Umbilical cord (tissue), 1 donor: ENCODE measurements at regions not wholly inside any gene's neighbourhood (a gene's known extent, or its start where the extent isn't known, plus 50 kb on each side); places are given as distances from the start of the nearest gene placed in this dataset.
A peak's percentile ranks its signal among the peaks of the same experiment; 100 is the strongest.
"Not testable (repeated sequence)": the region's sequence is repeated elsewhere in the genome, so short reads cannot be mapped to it uniquely, and the experiment has no call there.

Source experiments
- DNase-seq: peaks from one replicate; pipeline ENCODE4 v3.0.0-alpha.2; 2015; ENCODE audit warnings: low spot score

DNA sequence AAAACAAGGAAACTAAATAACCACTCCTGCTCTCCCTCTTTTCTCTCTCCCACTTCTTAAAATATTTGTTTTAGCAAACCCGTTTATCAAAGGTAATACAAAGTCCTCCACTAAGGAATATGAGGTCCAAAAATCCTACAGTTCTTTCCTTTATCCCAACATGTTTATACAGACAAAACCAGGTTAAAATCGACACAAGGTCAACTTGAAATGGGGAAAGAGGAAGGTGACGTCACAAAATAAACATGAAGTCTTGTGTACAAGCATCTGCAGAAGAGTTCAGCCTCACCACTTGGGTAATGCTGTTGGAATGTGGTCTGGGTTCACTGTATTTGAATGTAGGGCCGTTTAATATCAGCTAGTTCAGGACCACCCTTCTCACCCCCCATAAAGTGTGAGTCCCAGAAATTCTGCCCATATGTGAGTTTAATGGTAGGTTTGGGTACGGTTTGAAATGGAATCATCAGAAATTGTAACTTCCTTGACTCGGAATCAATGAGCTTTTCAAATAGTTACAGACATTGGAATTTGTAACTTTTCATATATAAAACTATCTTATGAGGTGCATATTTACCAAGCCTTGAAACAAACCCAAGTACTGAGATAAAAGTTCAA, 120.0 kb upstream of the SLC38A2 start:
- peak; percentile 50 for DNase-seq

DNA sequence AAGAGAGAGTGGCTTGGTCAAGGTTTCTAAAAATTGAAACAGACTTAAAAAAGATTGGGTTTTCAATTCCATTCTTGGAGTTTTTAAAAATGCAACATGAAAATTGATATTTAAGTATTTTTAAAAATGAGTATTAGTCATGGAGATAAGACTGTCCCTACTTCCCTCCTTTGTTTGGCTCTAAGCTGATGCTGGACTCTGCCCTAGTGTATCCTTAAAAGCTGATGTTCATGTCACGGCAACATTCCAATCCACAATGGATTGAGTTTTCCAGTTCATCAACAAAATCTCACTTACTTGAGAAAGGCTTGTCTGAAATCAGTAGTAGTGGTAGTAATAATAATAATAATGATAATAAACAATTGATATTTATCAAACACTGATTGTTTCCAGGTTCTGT, 119.0 kb upstream of the SLC38A2 start:
- DNase-seq: no peak

DNA sequence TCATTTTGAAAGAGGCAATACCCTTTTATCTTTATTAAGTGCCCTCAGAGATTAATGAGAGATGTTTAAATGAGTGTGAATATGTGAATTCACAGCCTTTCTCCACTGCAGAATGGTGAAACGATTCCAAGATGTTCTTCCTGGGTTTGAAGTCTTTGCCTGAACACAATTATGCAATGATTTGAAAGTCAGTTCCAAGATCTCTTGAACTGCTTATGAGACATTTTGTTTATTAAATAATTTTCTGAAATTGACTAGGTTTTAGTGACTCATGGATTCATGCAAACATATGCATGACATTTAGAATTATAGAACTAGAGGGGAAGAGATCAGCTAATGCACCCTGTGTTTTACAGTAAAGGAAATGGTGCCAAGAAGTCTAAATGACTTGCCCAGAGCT, 118.1 kb upstream of the SLC38A2 start:
- peak; percentile 43 for DNase-seq

DNA sequence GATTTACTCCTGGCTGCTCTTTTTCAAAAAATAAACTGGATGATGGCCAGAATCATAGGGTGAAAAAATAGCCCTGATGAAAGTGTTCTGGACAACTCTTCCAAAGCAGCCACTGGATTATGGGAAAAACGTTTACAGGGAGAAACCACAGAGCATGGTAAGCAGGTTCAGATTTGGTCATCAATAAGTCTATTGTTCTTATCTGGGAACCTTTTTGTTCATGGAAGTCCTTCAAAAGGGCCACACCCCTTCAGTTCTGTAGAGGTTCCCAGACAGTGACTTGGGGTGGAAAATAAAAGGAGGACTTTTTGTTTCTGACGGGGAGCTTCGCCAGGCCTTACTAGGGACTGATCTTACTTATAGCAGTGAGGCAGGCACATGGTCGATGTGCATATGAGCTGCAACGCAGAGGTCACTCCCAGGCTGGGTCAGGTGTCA, 117.4 kb upstream of the SLC38A2 start:
- no peak for DNase-seq

DNA sequence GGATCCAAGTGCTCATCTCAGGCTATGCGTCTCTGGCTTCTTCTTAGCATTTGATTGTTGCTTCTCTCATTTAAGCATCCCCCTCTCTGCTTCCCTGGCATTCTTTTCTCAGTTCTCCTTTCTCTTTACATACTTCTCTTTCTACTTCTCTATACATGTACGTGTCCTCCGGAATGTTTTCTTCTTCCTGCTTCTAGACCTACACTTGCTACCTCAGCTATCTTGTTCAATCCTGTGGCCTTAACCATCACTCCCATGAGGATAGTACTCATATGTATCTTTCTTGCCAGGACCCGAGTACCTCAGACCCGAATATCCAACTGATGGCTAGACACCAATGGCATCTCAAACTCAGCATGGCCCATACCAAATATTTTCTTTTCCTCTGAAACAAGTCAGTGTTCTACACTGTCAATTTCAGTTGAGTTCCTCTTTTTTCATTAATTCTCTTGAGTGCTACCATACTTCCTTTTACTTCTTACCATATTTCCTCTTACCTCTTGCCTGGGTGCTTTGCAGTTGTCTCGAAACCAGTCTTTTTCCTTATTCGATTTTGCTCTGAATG, 115.1 kb upstream of the SLC38A2 start:
- peak; percentile 7 for DNase-seq

DNA sequence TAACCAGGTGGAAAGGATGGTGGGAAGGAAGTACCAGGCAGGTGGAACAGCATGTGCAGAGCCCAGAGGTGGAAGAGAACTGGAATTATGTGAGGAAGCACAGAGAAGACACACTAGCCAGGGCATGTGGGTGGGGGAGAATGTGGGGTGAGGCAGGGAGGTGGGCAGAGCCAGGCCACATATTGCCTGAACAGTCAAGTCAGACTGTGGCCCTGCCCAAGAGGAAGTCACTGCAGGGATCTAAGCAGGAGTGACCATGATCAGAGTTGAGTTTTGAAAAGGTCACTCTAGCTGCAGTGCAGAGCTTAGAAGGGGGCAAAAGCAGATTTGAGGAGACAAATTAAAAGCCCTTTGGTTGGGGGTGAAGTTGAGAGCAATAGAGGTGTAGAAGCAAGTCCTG, 114.0 kb upstream of the SLC38A2 start:
- no peak for DNase-seq

DNA sequence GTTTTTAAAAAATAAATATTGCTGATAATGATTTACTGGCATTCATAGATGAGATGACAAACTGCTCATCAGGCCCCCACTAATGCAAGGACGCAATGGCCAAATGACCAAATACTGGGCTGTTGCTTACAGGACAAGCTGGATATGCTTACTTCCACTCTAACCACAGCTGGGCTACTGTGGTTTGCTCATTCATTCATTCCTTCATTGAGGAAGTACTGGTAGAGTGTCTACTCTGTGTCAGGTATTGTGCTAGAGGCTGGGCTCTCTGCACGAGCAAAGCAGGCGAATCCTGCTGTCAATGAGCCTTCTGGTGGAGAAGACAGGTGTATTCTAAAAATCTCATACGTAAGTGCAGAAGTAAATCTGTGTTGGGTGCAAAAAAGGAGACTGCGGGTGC, 113.3 kb upstream of the SLC38A2 start:
- no peak for DNase-seq

DNA sequence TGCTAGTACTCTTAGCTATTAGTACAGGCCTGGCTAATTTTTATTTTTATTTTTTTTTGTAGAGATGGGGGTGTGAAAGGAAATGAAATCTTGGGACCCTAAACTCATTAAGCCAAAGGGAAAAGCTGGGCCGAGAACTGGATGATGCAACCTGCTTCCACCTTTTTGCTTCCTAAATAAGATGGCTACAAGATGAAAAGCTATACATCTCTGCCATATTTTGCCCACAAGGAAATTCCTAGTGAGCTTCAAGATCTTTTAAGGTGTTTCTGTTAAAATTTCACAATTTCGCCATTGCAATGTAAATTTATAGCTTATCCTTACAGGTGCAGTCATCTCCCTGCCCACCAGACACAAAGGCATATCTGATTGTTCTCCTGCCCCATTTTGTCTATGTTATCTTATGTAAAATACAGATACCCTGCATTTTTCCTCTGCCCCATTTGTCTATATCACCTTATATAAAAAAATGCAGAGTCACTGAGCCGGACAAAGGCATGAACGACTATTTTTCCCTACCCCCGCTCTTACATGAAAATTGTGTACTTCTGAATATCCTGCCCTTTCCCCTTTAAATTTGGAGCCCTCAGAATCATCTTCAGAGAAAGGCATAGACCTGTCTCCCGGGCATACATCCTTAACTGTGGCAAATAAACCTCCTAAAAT, 112.0 kb upstream of the SLC38A2 start:
- DNase-seq: no peak

DNA sequence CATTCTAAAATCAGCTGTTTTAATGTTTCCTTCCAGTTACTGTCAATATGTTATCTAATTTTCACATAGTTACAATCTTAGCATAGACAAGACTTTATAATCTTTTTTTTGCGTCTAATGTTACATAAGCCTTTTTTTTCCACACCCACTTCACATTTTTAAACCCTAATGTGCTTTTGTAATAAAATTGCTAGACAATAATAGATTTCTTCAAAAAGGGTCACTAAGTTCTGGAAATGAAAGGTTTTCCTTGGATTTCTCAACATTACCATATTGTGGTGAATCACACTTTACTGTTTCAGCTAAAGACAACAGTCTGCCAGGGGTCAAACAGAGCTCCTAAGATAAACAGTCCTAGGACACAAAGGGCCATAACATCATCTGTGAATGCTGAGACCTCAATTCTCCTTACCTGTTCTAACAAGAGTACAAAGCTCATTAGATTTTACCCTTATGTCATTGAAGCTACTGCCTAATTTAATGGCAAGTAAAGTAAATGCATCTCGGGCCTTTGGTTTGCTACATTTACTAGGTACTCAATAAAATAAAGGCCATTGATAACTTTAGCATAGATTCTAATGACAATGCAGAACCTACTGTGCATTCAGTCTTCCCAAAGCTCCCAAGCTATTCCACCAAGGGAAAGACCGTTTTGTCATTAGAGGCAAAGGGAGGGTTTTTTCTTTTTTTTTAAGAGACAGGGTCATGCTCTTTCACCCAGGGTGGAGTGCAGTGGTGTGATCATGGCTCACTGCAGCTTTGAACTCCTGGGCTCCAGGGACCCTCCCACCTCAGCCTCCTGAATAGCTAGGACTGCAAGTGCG, 111.2 kb upstream of the SLC38A2 start:
- DNase-seq: peak; percentile 30

DNA sequence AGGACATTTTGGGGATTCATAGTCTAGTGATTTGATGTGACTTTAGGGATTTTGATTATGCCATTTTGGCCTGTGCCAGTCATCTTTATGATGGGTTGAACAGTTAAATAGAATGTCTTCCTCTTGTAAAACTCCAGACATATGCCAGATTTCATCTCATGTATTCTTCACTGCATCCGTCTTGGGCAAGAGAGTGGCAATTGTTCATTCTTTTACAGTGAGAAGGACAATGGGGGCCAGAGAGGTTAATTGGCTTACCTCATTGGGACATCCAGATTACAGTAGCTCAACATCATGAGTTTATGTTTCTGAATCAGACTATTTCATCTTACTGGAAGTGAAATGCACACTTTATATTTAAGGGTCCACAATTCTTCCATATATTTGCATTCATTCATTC, 108.2 kb upstream of the SLC38A2 start:
- DNase-seq: no peak

DNA sequence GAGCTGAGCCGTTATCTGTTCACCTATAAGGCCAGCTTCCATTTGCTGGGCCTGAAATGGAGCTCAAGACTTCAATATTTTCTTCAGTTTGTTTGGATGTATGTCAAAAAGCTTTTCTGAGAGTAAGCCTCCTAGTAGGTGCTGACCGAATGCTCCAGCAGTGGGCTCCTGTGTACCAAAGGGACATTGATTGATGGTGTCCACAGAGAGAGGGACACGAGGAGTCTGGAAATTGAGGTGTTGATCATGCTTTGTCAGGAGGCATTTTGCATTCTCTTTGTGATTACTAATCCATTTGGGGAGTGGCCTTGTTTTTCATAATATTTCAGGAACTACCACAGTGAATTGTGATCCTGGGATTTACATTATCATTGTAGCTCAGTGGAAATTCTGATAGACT, 107.7 kb upstream of the SLC38A2 start:
- DNase-seq: no peak

DNA sequence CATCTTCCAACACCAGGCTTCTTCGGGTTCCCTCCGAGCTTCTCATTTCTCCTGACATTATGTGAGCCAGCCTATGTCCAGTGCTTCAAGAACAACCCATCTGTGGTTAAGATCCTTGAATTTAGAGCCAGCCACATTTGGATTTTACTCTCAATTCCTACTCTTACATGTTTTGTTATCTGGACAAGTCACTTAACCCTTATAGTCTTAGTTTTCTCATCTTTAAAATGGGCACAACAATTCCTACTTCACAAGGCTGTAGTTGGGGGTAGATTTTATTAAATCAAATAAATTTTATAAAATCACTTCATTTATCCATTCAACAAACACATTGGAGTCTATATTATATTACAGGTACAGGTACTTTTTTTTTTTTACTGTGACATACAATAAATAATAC, 105.5 kb upstream of the SLC38A2 start:
- DNase-seq: no peak

DNA sequence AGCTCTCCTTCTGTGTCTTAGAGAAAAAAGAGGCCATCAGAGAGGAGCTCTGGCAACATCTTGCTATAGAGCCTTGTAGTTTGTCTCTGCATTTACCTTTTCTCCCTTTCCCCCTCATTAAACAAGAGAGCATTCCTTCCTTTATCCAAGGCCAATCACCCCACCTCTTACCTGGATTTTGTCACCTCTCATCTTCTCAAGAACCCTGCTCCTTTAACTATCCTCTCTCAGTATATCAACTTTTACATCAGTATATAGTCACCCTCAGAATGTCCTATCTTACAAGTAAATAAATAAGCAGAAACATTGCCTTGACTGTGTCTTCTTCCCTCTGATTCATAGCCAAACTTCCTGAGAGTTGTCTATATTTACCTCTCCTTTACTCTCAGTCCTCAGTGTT, 105.0 kb upstream of the SLC38A2 start:
- DNase-seq: no peak

DNA sequence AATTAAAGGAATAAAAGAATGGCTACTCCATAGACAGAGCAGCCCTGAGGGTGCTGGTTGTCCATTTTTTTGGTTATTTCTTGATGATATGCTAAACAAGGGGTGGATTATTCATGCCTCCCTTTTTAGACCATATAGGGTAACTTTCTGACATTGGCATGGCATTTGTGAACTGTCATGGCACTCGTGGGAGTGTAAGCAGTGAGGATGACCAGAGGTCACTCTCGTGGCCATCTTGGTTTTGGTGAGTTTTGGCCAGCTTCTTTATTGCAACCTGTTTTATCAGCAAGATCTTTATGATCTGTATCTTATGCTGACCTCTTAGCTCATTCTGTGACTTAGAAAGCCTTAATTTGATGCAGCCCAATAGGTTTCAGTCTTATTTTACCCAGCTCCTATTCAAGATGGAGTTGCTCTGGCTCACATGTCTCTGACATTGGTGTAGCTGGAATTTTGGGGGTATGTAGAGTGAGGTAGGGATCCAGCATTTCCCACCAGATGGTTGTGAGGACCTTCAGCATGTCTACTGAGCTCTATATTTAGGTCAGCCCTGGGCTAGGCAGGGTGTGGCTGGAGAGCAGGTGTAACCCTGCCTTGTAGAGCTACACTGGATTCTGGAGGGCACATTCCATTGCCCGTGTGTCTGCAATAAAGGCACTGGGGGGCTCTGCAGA, 103.5 kb upstream of the SLC38A2 start:
- no peak for DNase-seq

DNA sequence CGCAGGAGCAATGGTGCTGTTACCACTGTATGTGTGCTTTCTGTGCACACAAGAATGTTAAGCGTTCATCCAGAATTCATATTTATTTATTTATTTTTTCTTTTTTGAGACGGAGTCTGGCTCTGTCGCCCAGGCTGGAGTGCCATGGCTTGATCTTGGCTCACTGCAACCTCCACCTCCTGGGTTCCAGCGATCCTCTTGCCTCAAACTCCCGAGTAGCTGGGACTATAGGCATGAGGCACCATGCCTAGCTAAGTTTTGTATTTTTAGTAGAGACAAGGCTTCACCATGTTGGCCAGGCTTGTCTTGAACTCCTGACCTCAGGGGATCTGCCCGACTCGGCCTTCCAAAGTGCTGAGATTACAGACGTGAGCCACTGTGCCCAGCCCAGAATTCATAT, 101.8 kb upstream of the SLC38A2 start:
- DNase-seq: not testable (repeated sequence)

DNA sequence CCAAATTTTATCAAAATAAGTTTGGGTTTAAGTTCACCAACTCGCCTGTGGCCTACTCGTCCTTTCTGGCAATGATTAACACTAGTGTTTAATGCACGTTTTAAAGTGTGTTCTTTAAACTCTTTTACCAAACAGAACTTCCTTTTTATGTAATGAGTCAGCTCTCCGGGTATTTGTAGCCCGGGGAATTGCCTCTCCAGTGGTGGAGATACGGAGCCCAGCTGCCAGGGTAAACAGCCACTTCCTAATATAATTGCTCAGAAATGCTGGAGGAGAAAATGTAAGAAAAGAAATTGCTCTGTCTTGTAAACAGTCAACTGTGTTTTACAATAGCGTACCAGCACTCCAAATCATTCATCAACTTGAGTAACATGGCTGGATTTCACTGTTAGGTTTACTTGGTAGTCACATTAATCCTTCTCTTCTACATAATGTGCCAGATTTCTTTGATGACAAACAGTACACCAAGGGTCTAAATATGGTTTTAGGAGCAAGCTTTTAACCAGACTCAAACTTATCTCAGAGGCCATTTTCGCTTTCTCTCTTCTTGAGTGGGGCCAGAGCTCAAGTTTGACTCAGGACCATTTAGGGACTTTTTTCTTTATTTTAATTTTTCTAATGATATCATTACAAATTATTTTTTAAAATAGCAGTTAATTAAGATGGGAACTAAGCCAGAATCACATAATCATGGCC, 101.2 kb upstream of the SLC38A2 start:
- DNase-seq: peak; percentile 91

DNA sequence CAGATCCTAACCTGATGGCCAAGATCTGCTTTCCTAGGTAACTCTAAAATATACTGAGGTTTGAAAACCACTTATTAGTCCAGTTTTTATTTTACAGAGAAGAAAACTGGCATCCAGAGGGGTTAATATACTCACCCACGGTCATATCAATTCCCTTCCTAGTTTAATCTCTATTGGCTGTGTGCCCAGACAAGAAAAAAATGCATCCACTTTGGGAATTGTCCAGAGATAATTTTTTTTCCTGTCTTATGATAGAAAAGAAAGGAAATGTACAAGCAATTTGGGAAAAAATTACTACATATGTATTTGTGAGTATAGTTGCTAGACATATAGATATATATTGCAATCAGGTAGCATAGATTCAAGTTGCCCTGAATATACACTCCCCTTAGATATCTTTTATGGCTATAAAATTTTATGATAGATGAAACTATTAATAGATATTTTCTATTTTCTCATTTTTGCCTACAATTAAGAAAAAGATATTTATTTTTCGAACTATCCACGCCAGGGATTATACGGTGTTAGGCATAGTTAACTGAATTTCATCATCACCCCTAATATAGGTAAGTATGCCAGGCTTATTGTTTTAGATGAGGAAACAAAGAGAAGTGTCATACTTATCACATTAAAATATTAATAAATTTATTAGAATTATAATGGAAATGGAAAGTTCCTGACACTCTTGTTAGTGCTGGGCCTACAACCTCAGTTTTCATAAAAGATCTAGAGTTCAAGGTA, 100.5 kb upstream of the SLC38A2 start:
- DNase-seq: peak; percentile 91

DNA sequence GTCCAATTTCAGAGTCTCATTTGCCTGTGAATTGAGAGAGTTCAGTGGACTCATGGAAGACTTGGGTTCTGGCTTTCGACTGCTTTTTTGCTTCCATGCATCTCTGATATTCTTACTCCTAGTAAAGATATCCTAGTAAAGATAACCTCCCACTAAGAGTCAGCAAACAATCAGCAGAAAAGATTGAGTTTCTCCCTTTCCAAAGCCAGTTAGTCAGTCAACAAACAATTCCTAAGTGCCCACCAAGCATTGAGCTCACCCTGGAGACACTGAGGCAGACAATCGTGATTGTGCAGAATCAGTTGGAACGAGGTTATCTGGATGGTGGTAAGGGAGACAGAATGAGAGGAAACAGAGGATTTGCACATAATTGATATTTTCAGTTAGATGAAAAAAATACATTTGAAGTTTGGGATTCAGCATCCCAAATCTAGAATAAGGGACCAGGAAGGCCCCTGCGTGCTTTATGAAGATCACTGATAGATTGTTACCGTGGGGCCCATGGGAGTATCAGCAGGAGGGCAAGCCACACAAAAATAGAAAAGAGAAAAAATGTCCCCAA, 99.7 kb upstream of the SLC38A2 start:
- DNase-seq: no peak

DNA sequence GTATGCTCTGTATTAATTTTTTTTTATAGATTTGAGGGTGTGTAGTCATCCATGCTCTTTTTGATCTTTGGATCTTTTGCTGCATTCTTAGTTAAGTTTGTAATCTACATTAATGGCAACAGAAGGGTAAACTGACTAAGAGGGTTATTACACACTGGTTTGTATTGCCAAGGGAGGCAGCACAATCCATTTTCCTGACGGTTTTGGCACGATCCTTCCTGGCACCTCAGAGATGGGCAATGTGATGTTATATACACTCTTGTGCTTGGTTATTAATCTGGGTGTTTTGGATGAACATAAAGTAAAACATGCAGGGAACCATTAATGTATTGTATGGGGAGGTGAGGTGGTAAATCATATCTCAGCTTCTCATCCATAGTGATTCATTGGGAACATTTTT, 98.8 kb upstream of the SLC38A2 start:
- DNase-seq: no peak

DNA sequence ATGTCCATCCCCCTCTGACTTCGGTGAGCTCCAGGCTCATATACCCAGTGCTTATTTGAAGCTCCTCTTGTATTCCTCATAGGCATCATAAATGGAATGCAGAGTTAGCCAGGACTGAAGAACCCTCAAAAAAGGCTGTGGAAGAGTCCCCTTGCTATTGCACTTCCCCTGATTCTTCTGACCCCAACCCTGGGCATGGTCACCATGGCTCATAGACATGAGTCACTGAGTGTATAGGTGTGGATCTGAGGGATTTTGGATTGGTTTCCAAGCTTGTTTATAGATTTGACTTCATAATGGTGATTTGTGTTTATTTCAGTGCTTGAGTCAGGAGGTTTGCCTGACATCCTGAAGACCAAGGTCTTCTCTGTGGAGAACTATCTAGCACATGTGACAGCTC, 98.4 kb upstream of the SLC38A2 start:
- no peak for DNase-seq
